NB4 (cell line): ENCODE measurements at regions not wholly inside any gene's neighbourhood (a gene's known extent, or its start where the extent isn't known, plus 50 kb on each side); places are given as distances from the start of the nearest gene placed in this dataset.

Source experiments
- DNase-seq: peaks from one replicate; pipeline ENCODE4 v3.0.0; 2010; ENCODE audit warnings: low read depth
- H3K4me3 ChIP-seq: one replicate; pipeline ENCODE4 v1.5.1; 2011; ENCODE audit warnings: mild to moderate bottlenecking, low read depth, low read length, moderate library complexity
- MYC ChIP-seq: IDR thresholded peaks from 2 replicates; pipeline ENCODE4 v1.6.1; 2011; ENCODE audit warnings: low read depth, low read length
- POLR2A ChIP-seq: IDR thresholded peaks from 2 replicates; pipeline ENCODE4 v1.6.1; 2011; ENCODE audit warnings: mild to moderate bottlenecking; ENCODE audit not compliant: insufficient read length; ENCODE audit errors: extremely low read depth
- TF ChIP-seq, protein P1 (sequence below): IDR thresholded peaks from one replicate; pipeline ENCODE4 v1.5.1; 2012; ENCODE audit warnings: low read depth, low read length
- TF ChIP-seq, protein P2 (sequence below): IDR thresholded peaks from 2 replicates; pipeline ENCODE4 v1.6.1; 2011; ENCODE audit warnings: low read depth, low read length

DNA sequence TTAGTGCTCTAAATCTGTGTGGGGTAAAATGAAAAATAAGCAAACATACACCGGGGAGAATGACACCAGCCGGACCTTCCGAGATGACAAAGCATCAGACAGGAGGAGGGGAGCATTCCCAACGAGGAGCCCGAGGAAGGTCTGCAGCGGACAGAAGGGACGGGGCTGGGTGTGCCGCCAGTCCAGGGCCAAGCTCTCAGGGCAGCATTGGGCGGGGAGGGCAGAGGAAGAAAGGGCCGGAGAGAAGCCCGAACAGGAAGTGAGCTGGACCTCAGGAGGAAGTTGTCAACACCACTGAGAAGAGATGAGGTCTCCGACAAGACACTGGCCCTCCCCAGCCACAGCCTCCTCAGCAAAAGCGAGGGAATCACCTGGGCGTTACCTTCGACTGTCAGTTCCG is 182.6 kb upstream of the RNF32 start:
- no peak overlapping the region for H3K4me3 ChIP-seq
- DNase-seq = no peak
- TF ChIP-seq, protein P1, sequence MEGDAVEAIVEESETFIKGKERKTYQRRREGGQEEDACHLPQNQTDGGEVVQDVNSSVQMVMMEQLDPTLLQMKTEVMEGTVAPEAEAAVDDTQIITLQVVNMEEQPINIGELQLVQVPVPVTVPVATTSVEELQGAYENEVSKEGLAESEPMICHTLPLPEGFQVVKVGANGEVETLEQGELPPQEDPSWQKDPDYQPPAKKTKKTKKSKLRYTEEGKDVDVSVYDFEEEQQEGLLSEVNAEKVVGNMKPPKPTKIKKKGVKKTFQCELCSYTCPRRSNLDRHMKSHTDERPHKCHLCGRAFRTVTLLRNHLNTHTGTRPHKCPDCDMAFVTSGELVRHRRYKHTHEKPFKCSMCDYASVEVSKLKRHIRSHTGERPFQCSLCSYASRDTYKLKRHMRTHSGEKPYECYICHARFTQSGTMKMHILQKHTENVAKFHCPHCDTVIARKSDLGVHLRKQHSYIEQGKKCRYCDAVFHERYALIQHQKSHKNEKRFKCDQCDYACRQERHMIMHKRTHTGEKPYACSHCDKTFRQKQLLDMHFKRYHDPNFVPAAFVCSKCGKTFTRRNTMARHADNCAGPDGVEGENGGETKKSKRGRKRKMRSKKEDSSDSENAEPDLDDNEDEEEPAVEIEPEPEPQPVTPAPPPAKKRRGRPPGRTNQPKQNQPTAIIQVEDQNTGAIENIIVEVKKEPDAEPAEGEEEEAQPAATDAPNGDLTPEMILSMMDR = no peak
- no peak for TF ChIP-seq POLR2A
- TF ChIP-seq, protein P2, sequence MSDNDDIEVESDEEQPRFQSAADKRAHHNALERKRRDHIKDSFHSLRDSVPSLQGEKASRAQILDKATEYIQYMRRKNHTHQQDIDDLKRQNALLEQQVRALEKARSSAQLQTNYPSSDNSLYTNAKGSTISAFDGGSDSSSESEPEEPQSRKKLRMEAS = no peak
- TF ChIP-seq MYC = no peak

DNA sequence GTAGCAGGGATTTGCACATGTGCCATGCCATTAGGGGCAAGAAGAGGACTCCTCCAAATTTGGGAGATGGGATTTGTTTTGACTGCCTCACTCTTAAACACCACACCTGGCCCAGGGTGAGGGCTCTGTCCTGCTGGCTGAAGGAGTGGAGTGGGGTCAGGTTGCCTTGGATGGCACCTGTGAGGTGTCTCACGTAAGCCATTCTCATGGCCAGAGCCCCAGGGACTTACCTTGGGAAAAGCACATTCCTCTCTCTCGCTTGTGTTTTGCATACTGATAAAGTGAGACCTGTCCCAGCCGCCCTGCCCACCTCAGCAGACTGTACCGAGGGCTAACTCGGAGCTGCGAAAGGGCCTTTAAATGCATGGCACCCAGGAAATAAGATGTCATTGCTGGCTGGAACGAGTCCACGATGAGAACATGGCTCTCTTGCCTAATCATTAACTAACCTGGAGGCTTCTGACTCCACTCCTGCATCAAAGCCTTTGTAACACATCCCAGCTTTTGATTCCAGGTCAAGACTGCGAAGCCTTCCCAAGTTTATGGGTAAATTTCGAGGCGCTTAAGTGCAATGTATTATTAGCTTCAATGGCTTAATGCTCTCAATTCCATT is 184.0 kb upstream of the RNF32 start:
- H3K4me3 ChIP-seq = no peak overlapping the region
- TF ChIP-seq POLR2A = no peak
- TF ChIP-seq, protein P1 = no peak
- no peak for TF ChIP-seq MYC
- TF ChIP-seq, protein P2 = no peak
- DNase-seq = no peak

DNA sequence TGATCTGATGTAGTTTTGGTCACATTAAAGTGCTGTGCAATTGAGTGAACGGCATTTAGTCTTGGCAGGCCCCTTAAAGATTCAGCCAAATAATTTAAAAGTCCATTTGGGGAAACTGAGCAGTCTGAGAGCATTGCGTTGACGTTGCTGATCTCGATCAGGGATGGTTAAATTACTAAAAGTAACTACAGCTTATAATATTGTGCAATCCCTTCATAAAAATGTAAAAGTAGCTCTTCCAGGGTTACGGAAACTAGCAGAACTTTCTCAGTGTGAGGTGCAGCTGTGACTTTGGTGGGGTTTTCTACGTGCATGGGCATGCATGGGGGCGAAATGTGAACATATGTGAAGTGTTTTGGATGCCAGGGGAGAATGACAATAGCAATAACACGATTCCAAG is 184.5 kb upstream of the RNF32 start:
- TF ChIP-seq, protein P2 = no peak
- TF ChIP-seq POLR2A (no peak), MYC (no peak)
- TF ChIP-seq, protein P1 = no peak
- no peak for DNase-seq
- no peak overlapping the region for H3K4me3 ChIP-seq

DNA sequence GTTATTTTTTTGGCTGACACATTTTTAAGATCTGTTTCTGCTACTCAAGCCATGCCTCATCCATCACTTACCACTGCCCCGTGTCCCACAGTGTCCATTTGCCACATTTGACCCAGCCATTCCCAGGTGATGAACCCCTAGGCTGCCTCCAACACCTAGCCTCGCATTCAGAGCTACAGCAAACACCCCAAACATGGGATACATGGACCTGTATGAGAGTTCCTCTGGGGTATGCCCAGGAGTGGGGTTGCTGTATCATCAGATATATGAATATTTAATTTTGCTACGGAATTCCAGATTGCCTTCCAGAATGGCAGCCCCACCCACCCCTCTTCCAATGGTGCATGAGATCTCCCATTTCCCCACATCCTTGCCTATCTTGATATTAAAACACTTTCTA is 190.1 kb upstream of the RNF32 start:
- no peak for DNase-seq
- TF ChIP-seq, protein P2 = no peak
- TF ChIP-seq, protein P1 = no peak
- TF ChIP-seq MYC (no peak), POLR2A (no peak)
- H3K4me3 ChIP-seq = no peak overlapping the region

DNA sequence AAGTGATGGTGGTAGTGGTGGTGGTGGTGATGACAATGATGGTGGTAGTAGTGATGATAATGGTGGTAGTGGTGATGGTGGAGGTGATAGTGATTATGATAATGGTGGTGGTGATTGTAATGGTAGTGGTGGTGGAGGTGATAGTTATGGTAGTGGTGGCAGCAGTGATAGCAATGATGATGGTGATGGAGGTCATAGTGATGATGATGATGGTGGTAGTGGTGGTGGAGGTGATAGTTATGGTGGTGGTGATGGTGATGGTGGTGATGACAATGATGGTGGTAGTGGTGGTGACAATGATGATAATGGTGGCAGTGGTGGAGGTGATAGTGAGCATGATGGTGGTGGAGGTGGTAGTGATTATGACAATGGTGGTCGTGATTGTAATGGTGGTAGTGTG is 191.7 kb upstream of the RNF32 start:
- no peak overlapping the region for H3K4me3 ChIP-seq
- DNase-seq = no peak
- TF ChIP-seq, protein P2 = no peak
- TF ChIP-seq, protein P1 = no peak
- no peak for TF ChIP-seq MYC
- TF ChIP-seq POLR2A = no peak

DNA sequence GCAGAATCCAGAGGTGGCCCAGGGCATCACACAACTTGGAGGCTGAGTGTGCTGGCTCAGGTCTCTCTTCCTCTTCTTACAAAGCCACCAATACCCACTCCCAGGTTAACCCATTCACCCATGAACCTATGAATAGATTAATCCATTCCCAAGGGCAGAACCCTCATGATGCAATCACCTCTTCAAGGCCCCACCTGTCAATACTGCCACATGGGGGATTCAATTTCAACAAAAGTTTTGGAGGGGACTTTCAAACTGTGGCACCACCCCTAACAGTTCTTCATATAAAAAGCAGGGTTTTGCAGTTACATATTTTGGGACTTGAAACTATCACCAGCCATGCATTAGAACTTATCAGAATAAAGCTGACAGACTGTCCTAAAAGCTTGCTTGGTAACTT is 193.6 kb upstream of the RNF32 start:
- no peak overlapping the region for H3K4me3 ChIP-seq
- TF ChIP-seq, protein P2 = no peak
- TF ChIP-seq POLR2A (no peak), MYC (no peak)
- TF ChIP-seq, protein P1 = no peak
- DNase-seq = no peak
